PC-3 (cell line): ENCODE measurements at regions not wholly inside any gene's neighbourhood (a gene's known extent, or its start where the extent isn't known, plus 50 kb on each side); places are given as distances from the start of the nearest gene placed in this dataset.

Source experiments
- CTCF ChIP-seq: fragments of 300-600 bp; sonication (generic); conservative IDR thresholded peaks from 2 replicates; pipeline ENCODE4 v1.5.1; 2017; ENCODE audit warnings: antibody characterized with exemption, low read depth, mild to moderate bottlenecking, low read length
- EZH2 ChIP-seq: fragments of 300-600 bp; sonication (generic); IDR thresholded peaks from one replicate; pipeline ENCODE4 v1.6.1; 2017; ENCODE audit warnings: antibody characterized with exemption, mild to moderate bottlenecking, low read length; ENCODE audit not compliant: unreplicated experiment
- EZH2phosphoT487 ChIP-seq: fragments of 300-600 bp; sonication (generic); IDR thresholded peaks from 2 replicates; pipeline ENCODE4 v1.6.1; 2018; ENCODE audit warnings: mild to moderate bottlenecking, antibody characterized with exemption, low read length, borderline replicate concordance

GRCh38 chr6:94769197-94769596 is 808.1 kb upstream of the MANEA start:
- no peak for TF ChIP-seq CTCF
- no peak for TF ChIP-seq EZH2
- TF ChIP-seq EZH2phosphoT487 = no peak
